Testis (tissue), 2 donors: ENCODE measurements at regions not wholly inside any gene's neighbourhood (a gene's known extent, or its start where the extent isn't known, plus 50 kb on each side); places are given as distances from the start of the nearest gene placed in this dataset.

ENCODE experiments used
- DNase-seq: peaks from one replicate; pipeline ENCODE4 v3.0.0-alpha.2; 2019
- H3K27ac ChIP-seq, 2 donors: fragments of 200-600 bp; sonication (generic); one replicate each; pipeline ENCODE4 v1.5.1; 2019
- H3K27me3 ChIP-seq: fragments of 200-600 bp; sonication (generic); one replicate; pipeline ENCODE4 v1.5.1; 2019
- H3K36me3 ChIP-seq: fragments of 200-600 bp; sonication (generic); one replicate; pipeline ENCODE4 v1.5.1; 2017; ENCODE audit warnings: low read depth; ENCODE audit errors: missing control alignments
- H3K4me1 ChIP-seq: fragments of 200-600 bp; sonication (generic); one replicate; pipeline ENCODE4 v1.5.1; 2019
- H3K4me3 ChIP-seq, 2 donors: fragments of 200-600 bp; sonication (generic); one replicate each; pipeline ENCODE4 v1.5.1; 2017 to 2019
- H3K9me3 ChIP-seq: fragments of 200-600 bp; sonication (generic); one replicate; pipeline ENCODE4 v1.5.1; 2017
- CTCF ChIP-seq, 3 experiments: fragments of 450-650 bp in 2 of 3; fragments of 200-600 bp in 1 of 3; sonication (generic) in 1 of 3; IDR thresholded peaks; one replicate each; pipeline ENCODE4 v1.5.1; 2016 to 2019; ENCODE audit warnings: antibody characterized with exemption in 3 of 3, mild to moderate bottlenecking in 2 of 3, moderate library complexity in 1 of 3
- POLR2A ChIP-seq: fragments of 450-650 bp; IDR thresholded peaks from one replicate; pipeline ENCODE4 v1.6.1; 2017; ENCODE audit warnings: antibody characterized with exemption, mild to moderate bottlenecking, moderate library complexity
- WGBS, 2 donors: methylation state at CpG; one replicate each; pipeline ENCODE4 v1.1.5; 2018; 5-methylcytosine and 5-hydroxymethylcytosine counted together
- intact Hi-C: fragments of 100-400 bp; cut with DNase I; formaldehyde crosslinking; loops from one replicate; pipeline ENCODE4 v1.15.1; 2023; ENCODE audit warnings: low total_unique reads

GRCh38 chr21:24716281-24716918 is 890.9 kb downstream of the MRPL39 start:
- Histone ChIP-seq H3K4me3 (no peak overlapping the region), H3K36me3 (no peaks in the 10 kb centered on the region), H3K27me3 (no peaks in the 10 kb centered on the region), H3K9me3 (no peaks in the 10 kb centered on the region), H3K27ac (no peak overlapping the region), H3K4me1 (no peaks in the 10 kb centered on the region)
- no peak for DNase-seq
- WGBS, 2 donors: 59 to 67% methylated on average over 3 of the region's 3 CpGs
- intact Hi-C loops: no loop called here
- no peak for TF ChIP-seq POLR2A
- no peak for TF ChIP-seq CTCF (IDR thresholded peaks at IDR 0.05)

- TF ChIP-seq POLR2A (no peak), CTCF (IDR thresholded peaks at IDR 0.05) (no peak)
- intact Hi-C loops: no loop called here
- no peaks in the 10 kb centered on the region for H3K27me3 ChIP-seq
- H3K27ac ChIP-seq: no peak overlapping the region
- no peaks in the 10 kb centered on the region for H3K9me3 ChIP-seq
- 68 to 70% methylated on average over 2 of the region's 2 CpGs for WGBS, 2 donors
- DNase-seq: no peak
- H3K4me1 ChIP-seq: no peaks in the 10 kb centered on the region
- no peak overlapping the region for H3K4me3 ChIP-seq
- no peaks in the 10 kb centered on the region for H3K36me3 ChIP-seq
Measured at GRCh38 chr21:24714646-24715200, 892.6 kb downstream of the MRPL39 start.

- 67 to 69% methylated on average over 2 of the region's 2 CpGs for WGBS, 2 donors
- no peaks in the 10 kb centered on the region for H3K36me3 ChIP-seq
- H3K4me1 ChIP-seq: no peaks in the 10 kb centered on the region
- intact Hi-C loops: no loop called here
- no peak for TF ChIP-seq CTCF (IDR thresholded peaks at IDR 0.05)
- TF ChIP-seq POLR2A: no peak
- no peak for DNase-seq
- no peak overlapping the region for H3K4me3 ChIP-seq
- no peak overlapping the region for H3K27ac ChIP-seq
- no peaks in the 10 kb centered on the region for H3K9me3 ChIP-seq
- H3K27me3 ChIP-seq: no peaks in the 10 kb centered on the region
Measured at GRCh38 chr21:24705201-24705600, 902.1 kb downstream of the MRPL39 start.

- intact Hi-C loops: no loop called here
- Histone ChIP-seq H3K4me3 (no peak overlapping the region), H3K9me3 (no peaks in the 10 kb centered on the region), H3K27ac (no peak overlapping the region), H3K27me3 (no peaks in the 10 kb centered on the region), H3K36me3 (no peaks in the 10 kb centered on the region), H3K4me1 (no peaks in the 10 kb centered on the region)
- DNase-seq: no peak
- WGBS, 2 donors: 71 to 82% methylated on average over 2 of the region's 2 CpGs
- no peak for TF ChIP-seq CTCF (IDR thresholded peaks at IDR 0.05)
- TF ChIP-seq POLR2A: no peak
Measured at GRCh38 chr21:24693779-24694178, 913.5 kb downstream of the MRPL39 start.

- TF ChIP-seq POLR2A: no peak
- TF ChIP-seq CTCF (IDR thresholded peaks at IDR 0.05): no peak
- Histone ChIP-seq H3K9me3 (no peaks in the 10 kb centered on the region), H3K27me3 (no peaks in the 10 kb centered on the region), H3K4me3 (no peak overlapping the region), H3K27ac (no peak overlapping the region), H3K4me1 (no peaks in the 10 kb centered on the region), H3K36me3 (no peaks in the 10 kb centered on the region)
- no peak for DNase-seq
- intact Hi-C loops: no loop called here
- WGBS, 2 donors: 68 to 77% methylated on average over 2 of the region's 2 CpGs
Measured at GRCh38 chr21:24681456-24681855, 925.8 kb downstream of the MRPL39 start.
